ENCODE measurements at regions not wholly inside any gene's neighbourhood (a gene's known extent, or its start where the extent isn't known, plus 50 kb on each side); places are given as distances from the start of the nearest gene placed in this dataset.

DNA sequence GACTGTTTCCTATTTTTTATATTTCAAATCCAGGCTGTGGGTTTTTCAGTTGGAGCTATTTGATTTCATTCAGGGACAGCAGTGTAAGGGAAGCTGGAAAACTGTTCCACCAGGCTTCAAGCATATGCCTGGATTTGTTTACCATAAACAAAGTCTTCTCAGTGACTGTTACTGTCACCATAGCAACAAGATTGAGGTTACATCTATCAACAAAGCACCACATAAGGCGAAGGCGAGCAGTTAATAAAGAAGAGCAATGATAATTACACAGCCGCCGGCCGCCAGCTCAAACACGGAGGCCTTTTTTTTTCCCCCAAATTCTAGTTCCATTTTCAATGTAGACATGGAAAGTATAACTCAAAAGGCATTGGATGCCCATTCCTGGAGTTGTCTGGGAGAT is 553.7 kb upstream of the SYT4 start:
- no peak for TF ChIP-seq POLR2AphosphoS5 (IDR thresholded peaks at IDR 0.05)
- no peak for TF ChIP-seq CTCF (IDR thresholded peaks at IDR 0.05)
- TF ChIP-seq POLR2A (IDR thresholded peaks at IDR 0.05) = no peak

Data from suprapubic skin (tissue), 4 donors.